ENCODE measurements at regions not wholly inside any gene's neighbourhood (a gene's known extent, or its start where the extent isn't known, plus 50 kb on each side); places are given as distances from the start of the nearest gene placed in this dataset.
A peak's percentile ranks its signal among the peaks of the same experiment; 100 is the strongest.

DNA sequence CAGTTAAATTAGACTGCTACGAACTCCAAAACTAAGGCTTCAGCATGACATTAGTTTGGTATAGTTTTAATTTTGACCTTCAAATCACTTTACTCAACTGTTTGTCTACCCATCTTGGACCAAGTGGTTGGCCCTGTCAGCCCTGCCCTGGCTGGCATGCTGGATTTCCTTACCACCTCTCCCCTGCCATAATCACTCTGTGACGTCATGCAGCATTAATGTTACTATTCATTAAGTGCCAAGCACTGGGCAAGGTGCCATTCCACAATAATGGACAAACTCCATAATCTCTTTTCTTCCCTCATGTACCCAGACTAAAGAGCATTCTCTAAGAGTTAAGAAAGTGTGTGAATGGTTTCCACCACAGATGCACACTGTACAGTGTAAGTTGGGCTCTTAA lies 277.0 kb upstream of the INTU start:
- in situ Hi-C loops (cut with HindIII; ENCODE audit: extremely low pct_ligation_motif_present, low pct_unique_long_range_greater_than_20kb): no loop called here
- Histone ChIP-seq H3K79me2 (ENCODE audit: insufficient read depth, low read length) (no peaks in the 10 kb centered on the region), H3K9ac (ENCODE audit: insufficient read depth, low read depth, low read length) (no peak overlapping the region), H3K4me2 (ENCODE audit: low read depth, low read length) (no peak overlapping the region), H3K4me1 (ENCODE audit: insufficient read depth, low read length) (no peaks in the 10 kb centered on the region), H3K9me3 (ENCODE audit: low read length) (no peaks in the 10 kb centered on the region), H4K20me1 (ENCODE audit: insufficient read depth, low read length) (no peaks in the 10 kb centered on the region), H2AFZ (ENCODE audit: low read length) (no peak overlapping the region), H3K27me3 (ENCODE audit: control insufficient read depth in 1 of 2, insufficient read depth in 2 of 2, low read length in 2 of 2) (no peaks in the 10 kb centered on the region), H3K4me3 (replicated peaks in 1 of 3; ENCODE audit: insufficient read depth in 1 of 3, low read depth in 2 of 3, low read length in 3 of 3) (no peak overlapping the region), H3K27ac (ENCODE audit: extremely low read length, insufficient read depth, low read length) (no peak overlapping the region), H3K36me3 (replicated peaks in 1 of 2; ENCODE audit: control insufficient read depth in 1 of 2, insufficient read depth in 2 of 2, low read length in 2 of 2) (no peaks in the 10 kb centered on the region)
- no TSS peak for BruUV-seq (replicated peaks)
- TF ChIP-seq, protein P1, sequence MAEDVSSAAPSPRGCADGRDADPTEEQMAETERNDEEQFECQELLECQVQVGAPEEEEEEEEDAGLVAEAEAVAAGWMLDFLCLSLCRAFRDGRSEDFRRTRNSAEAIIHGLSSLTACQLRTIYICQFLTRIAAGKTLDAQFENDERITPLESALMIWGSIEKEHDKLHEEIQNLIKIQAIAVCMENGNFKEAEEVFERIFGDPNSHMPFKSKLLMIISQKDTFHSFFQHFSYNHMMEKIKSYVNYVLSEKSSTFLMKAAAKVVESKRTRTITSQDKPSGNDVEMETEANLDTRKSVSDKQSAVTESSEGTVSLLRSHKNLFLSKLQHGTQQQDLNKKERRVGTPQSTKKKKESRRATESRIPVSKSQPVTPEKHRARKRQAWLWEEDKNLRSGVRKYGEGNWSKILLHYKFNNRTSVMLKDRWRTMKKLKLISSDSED (CRISPR knock-in tag; IDR thresholded peaks at IDR 0.05): no peak
- TF ChIP-seq RCOR2 (CRISPR knock-in tag; IDR thresholded peaks at IDR 0.05) (no peak), CREB1 (IDR thresholded peaks at IDR 0.05) (peak; percentile 94), CREB1 (CRISPR knock-in tag; IDR thresholded peaks at IDR 0.05) (no peak), ATF7 (IDR thresholded peaks at IDR 0.05) (peak; percentile 89), ATF7 (CRISPR knock-in tag; IDR thresholded peaks at IDR 0.05) (no peak)
- no peak for DNase-seq (ENCODE audit: low spot score)
- 0% methylated on average over 2 of the region's 2 CpGs for WGBS (ENCODE audit: low lambda C conversion rate)
- ChIA-PET POLR2A (no interaction called here), CTCF (ENCODE audit: low intra/inter-chr PET ratio, low total read pairs) (no interaction called here)
- no peak for ATAC-seq
- intact Hi-C loops (cut with micrococcal nuclease; ENCODE audit: unreplicated experiment): no loop called here
- no peak for FAIRE-seq

DNA sequence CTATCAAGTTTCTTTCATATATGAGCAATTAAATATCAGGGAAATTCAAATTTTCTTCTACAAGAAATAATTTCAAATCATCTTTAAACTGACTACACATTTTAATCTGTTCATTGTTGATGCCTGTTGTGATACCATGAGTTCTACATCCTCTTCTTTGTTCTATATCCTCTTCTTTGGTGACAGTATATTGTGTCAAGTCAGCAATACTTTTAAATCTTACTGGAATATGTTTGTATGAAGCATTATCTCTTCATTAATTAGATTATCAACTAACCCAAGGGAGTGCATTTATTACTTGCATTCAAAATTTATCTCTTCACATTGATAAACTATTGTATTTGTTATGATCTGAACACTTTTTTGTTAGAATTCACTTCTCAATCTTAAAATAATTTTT lies 275.0 kb upstream of the INTU start:
- TF ChIP-seq MEF2D (CRISPR knock-in tag; IDR thresholded peaks at IDR 0.05) (no peak), RXRA (CRISPR knock-in tag; IDR thresholded peaks at IDR 0.05) (no peak), MAFK (conservative IDR thresholded peaks at IDR 0.05 in 1 of 2, IDR thresholded peaks at IDR 0.05 in 1 of 2; ENCODE audit: low read length in 2 of 2) (peak; percentile 88 to 96), TCF7L2 (IDR thresholded peaks at IDR 0.05; ENCODE audit: low read depth, low read length) (no peak), ERF (CRISPR knock-in tag; IDR thresholded peaks at IDR 0.05) (no peak), ZNF678 (CRISPR knock-in tag; IDR thresholded peaks at IDR 0.05) (no peak), SIN3A (IDR thresholded peaks at IDR 0.05; ENCODE audit: borderline replicate concordance, low read depth, low read length) (no peak), KMT2B (CRISPR knock-in tag; IDR thresholded peaks at IDR 0.05) (no peak), NFKBIZ (CRISPR knock-in tag; IDR thresholded peaks at IDR 0.05) (no peak), MAFF (IDR thresholded peaks at IDR 0.05; ENCODE audit: low read depth, low read length) (peak; percentile 95)
- TF ChIP-seq, protein P2, sequence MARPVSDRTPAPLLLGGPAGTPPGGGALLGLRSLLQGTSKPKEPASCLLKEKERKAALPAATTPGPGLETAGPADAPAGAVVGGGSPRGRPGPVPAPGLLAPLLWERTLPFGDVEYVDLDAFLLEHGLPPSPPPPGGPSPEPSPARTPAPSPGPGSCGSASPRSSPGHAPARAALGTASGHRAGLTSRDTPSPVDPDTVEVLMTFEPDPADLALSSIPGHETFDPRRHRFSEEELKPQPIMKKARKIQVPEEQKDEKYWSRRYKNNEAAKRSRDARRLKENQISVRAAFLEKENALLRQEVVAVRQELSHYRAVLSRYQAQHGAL (CRISPR knock-in tag; IDR thresholded peaks at IDR 0.05; ENCODE audit: not compliant biosample characterization): no peak
- H2AFZ ChIP-seq (ENCODE audit: low read length): no peak overlapping the region
- H4K20me1 ChIP-seq (ENCODE audit: insufficient read depth, low read length): no peaks in the 10 kb centered on the region
- H3K4me3 ChIP-seq (replicated peaks in 1 of 3; ENCODE audit: insufficient read depth in 1 of 3, low read depth in 2 of 3, low read length in 3 of 3): no peak overlapping the region
- no peaks in the 10 kb centered on the region for H3K4me1 ChIP-seq (ENCODE audit: insufficient read depth, low read length)
- in situ Hi-C loops (cut with HindIII; ENCODE audit: extremely low pct_ligation_motif_present, low pct_unique_long_range_greater_than_20kb): no loop called here
- intact Hi-C loops (cut with micrococcal nuclease; ENCODE audit: unreplicated experiment): no loop called here
- no peaks in the 10 kb centered on the region for H3K79me2 ChIP-seq (ENCODE audit: insufficient read depth, low read length)
- FAIRE-seq: no peak
- ChIA-PET CTCF (ENCODE audit: low intra/inter-chr PET ratio, low total read pairs) (no interaction called here), POLR2A (no interaction called here)
- H3K4me2 ChIP-seq (ENCODE audit: low read depth, low read length): no peak overlapping the region
- H3K27ac ChIP-seq (ENCODE audit: extremely low read length, insufficient read depth, low read length): no peak overlapping the region
- no peaks in the 10 kb centered on the region for H3K36me3 ChIP-seq (replicated peaks in 1 of 2; ENCODE audit: control insufficient read depth in 1 of 2, insufficient read depth in 2 of 2, low read length in 2 of 2)
- H3K9me3 ChIP-seq (ENCODE audit: low read length): no peaks in the 10 kb centered on the region
- H3K9ac ChIP-seq (ENCODE audit: insufficient read depth, low read depth, low read length): no peak overlapping the region
- ATAC-seq: no peak
- DNase-seq (ENCODE audit: low spot score): no peak
- BruUV-seq (replicated peaks): no TSS peak
- H3K27me3 ChIP-seq (ENCODE audit: control insufficient read depth in 1 of 2, insufficient read depth in 2 of 2, low read length in 2 of 2): no peaks in the 10 kb centered on the region
